PFSK-1 (cell line): ENCODE measurements at regions not wholly inside any gene's neighbourhood (a gene's known extent, or its start where the extent isn't known, plus 50 kb on each side); places are given as distances from the start of the nearest gene placed in this dataset.

Experiments used
- POLR2AphosphoS5 ChIP-seq: IDR thresholded peaks from 2 replicates; pipeline ENCODE4 v1.6.1; 2012; ENCODE audit warnings: low read depth, mild to moderate bottlenecking, control low read depth, low read length, moderate library complexity
- TAF1 ChIP-seq: IDR thresholded peaks from 2 replicates; pipeline ENCODE4 v1.6.1; 2012; ENCODE audit warnings: low read length, control low read depth, borderline replicate concordance; ENCODE audit not compliant: insufficient read depth

GRCh38 chr2:226273440-226273839 lies 526.2 kb downstream of the IRS1 start:
- TF ChIP-seq TAF1: no peak
- TF ChIP-seq POLR2AphosphoS5: no peak
